Activated CD4-positive, alpha-beta T cell treated with anti-CD3 and anti-CD28 coated beads for 36 hours (primary cell): ENCODE measurements at regions not wholly inside any gene's neighbourhood (a gene's known extent, or its start where the extent isn't known, plus 50 kb on each side); places are given as distances from the start of the nearest gene placed in this dataset.
"Not testable (repeated sequence)": the region's sequence is repeated elsewhere in the genome, so short reads cannot be mapped to it uniquely, and the experiment has no call there.

Experiments
- ATAC-seq: fragments of 200-7000 bp; cut with Tn5 transposase; one replicate; pipeline ENCODE4 v1.10.0; 2021; ENCODE audit warnings: mild to moderate bottlenecking, moderate library complexity
- CTCF ChIA-PET: fragments of 350-600 bp; sonication (Branson Sonifier 250); formaldehyde crosslinking; loops from one replicate; lab custom pipeline; 2021; ENCODE audit warnings: antibody characterized with exemption; lab: Charles Lee
- POLR2A ChIA-PET: fragments of 350-600 bp; sonication (Branson Sonifier 250); formaldehyde crosslinking; loops from one replicate; lab custom pipeline; 2021; ENCODE audit warnings: antibody characterized with exemption, inconsistent platforms; lab: Charles Lee
- DNase-seq: peaks from one replicate; pipeline ENCODE4 v3.0.0-alpha.2; 2020
- H3K27ac Mint-ChIP-seq: one replicate; pipeline ENCODE4 v1.8.0; 2021; ENCODE audit warnings: mixed read lengths
- H3K27me3 Mint-ChIP-seq: one replicate; pipeline ENCODE4 v1.8.0; 2021; ENCODE audit warnings: mixed read lengths
- H3K36me3 Mint-ChIP-seq: one replicate; pipeline ENCODE4 v1.8.0; 2021; ENCODE audit warnings: low read depth, mixed read lengths
- H3K4me1 Mint-ChIP-seq: one replicate; pipeline ENCODE4 v1.8.0; 2021; ENCODE audit warnings: mixed read lengths
- H3K4me3 Mint-ChIP-seq: one replicate; pipeline ENCODE4 v1.8.0; 2021; ENCODE audit warnings: mild to moderate bottlenecking, moderate library complexity, mixed read lengths
- H3K9me3 Mint-ChIP-seq: one replicate; pipeline ENCODE4 v1.8.0; 2021; ENCODE audit warnings: low read depth, mixed read lengths
- intact Hi-C, 2 experiments: fragments of 100-400 bp; cut with DNase I in 1 of 2; cut with micrococcal nuclease in 1 of 2; formaldehyde crosslinking; loops; one replicate each; pipeline versions ENCODE4 v1.14.2 to v1.15.1; 2022 to 2024; cut with DNase I, micrococcal nuclease

DNA sequence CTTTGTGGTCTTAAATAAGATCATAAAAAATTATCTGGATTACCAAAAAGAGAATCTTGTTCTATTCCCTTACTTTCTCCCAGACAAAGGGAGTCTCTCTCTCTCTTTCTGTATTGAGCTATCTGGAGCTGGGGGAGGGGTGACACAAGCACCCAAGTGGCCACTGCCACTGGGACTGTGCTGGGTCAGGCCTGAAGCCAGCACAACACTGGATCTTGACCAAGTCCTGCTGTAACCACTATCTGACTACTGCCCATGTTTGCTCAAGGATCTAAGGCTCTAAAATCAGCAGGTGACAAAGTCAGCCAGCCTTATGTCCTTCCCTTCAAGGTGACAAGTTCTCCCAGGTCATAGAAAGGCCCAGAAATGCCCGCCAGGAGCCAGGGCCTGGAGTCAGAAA is 75.0 kb upstream of the SPATA16 start:
- peaks cover 9% of the 10 kb centered on the region for H3K9me3 Mint-ChIP-seq
- H3K4me3 Mint-ChIP-seq = no peak overlapping the region
- no peak for DNase-seq
- H3K36me3 Mint-ChIP-seq = no peaks in the 10 kb centered on the region
- H3K27ac Mint-ChIP-seq = no peak overlapping the region
- no peak for ATAC-seq
- intact Hi-C loops = no loop called here
- H3K4me1 Mint-ChIP-seq = no peaks in the 10 kb centered on the region
- H3K27me3 Mint-ChIP-seq = no peaks in the 10 kb centered on the region
- ChIA-PET CTCF (no interaction called here), POLR2A (no interaction called here)

GRCh38 chr3:173214576-173214975 is 73.5 kb upstream of the SPATA16 start:
- Mint-ChIP-seq H3K4me1 (no peaks in the 10 kb centered on the region), H3K27me3 (no peaks in the 10 kb centered on the region), H3K9me3 (peaks cover 9% of the 10 kb centered on the region), H3K36me3 (no peaks in the 10 kb centered on the region), H3K4me3 (no peak overlapping the region), H3K27ac (no peak overlapping the region)
- intact Hi-C loops = no loop called here
- ChIA-PET CTCF (no interaction called here), POLR2A (no interaction called here)
- no peak for DNase-seq
- no peak for ATAC-seq

- H3K27me3 Mint-ChIP-seq = no peaks in the 10 kb centered on the region
- intact Hi-C loops = no loop called here
- CTCF ChIA-PET = interaction anchor here (0.7 kb wide), 1 partner anchor 181 kb away, joined by 3 read pairs; no protein-coding TSS in a partner anchor
- DNase-seq (no peak), ATAC-seq (no peak)
- POLR2A ChIA-PET = no interaction called here
- H3K4me1 Mint-ChIP-seq = no peaks in the 10 kb centered on the region
- peaks cover 7% of the 10 kb centered on the region for H3K9me3 Mint-ChIP-seq
- no peak overlapping the region for H3K27ac Mint-ChIP-seq
- H3K36me3 Mint-ChIP-seq = no peaks in the 10 kb centered on the region
- H3K4me3 Mint-ChIP-seq = no peak overlapping the region
Measured at GRCh38 chr3:173199568-173199967, 58.5 kb upstream of the SPATA16 start.

DNA sequence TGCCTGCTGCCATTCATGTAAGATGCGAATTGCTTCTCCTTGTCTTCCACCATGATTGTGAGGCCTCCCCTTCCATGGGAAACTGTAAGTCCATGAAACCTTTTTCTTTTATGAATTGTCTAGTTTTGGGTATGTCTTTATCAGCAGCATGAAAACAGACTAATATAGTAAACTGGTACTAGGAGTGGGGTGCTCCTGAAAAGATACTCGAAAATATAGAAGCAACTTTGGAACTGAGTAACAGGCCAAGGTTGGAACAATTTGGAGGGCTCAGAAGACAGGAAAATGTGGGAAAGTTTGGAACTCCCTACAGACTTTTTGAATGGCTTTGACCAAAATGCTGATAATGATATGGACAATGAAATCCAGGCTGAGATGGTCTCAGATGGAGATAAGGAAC is 53.8 kb upstream of the SPATA16 start:
- ATAC-seq, H3K36me3 Mint-ChIP-seq, H3K4me3 Mint-ChIP-seq, H3K4me1 Mint-ChIP-seq, intact Hi-C loops, CTCF ChIA-PET, POLR2A ChIA-PET, DNase-seq, H3K27ac Mint-ChIP-seq, H3K9me3 Mint-ChIP-seq, H3K27me3 Mint-ChIP-seq: not testable (repeated sequence)

DNA sequence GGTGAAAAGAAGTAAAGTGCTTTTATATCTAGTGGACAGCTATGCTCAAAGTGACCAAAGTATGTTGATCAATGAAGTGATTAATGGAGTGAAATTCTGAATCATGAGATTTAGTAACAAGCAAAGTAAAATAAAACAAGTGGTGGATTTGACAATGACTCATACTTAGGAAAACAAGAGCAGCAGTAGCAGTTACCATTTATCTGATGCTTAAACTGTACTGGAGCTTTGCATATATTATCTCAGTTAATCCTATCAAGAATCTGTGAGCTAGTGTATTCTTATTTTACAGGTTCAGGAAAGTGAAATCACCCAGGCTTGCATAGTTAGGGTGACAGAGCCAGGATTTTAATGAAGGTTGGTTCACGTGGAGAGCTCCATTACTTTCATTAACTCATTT is 50.6 kb upstream of the SPATA16 start:
- CTCF ChIA-PET = no interaction called here
- POLR2A ChIA-PET = no interaction called here
- no peaks in the 10 kb centered on the region for H3K36me3 Mint-ChIP-seq
- H3K4me3 Mint-ChIP-seq = no peak overlapping the region
- no peaks in the 10 kb centered on the region for H3K27me3 Mint-ChIP-seq
- intact Hi-C loops = no loop called here
- H3K4me1 Mint-ChIP-seq = no peaks in the 10 kb centered on the region
- ATAC-seq (no peak), DNase-seq (no peak)
- H3K9me3 Mint-ChIP-seq = peaks cover 7% of the 10 kb centered on the region
- H3K27ac Mint-ChIP-seq = no peak overlapping the region
